HEK293 (cell line): ENCODE measurements at regions not wholly inside any gene's neighbourhood (a gene's known extent, or its start where the extent isn't known, plus 50 kb on each side); places are given as distances from the start of the nearest gene placed in this dataset.

Experiments used
- CTCF ChIP-seq: fragments of 450-650 bp; formaldehyde crosslinking; IDR thresholded peaks from 2 replicates; pipeline ENCODE4 v1.5.1; 2016; ENCODE audit warnings: missing biosample characterization, missing genetic modification characterization
- INSM2 ChIP-seq: fragments of 450-650 bp; formaldehyde crosslinking; IDR thresholded peaks from 2 replicates; pipeline ENCODE4 v1.5.1; 2016; ENCODE audit warnings: missing biosample characterization, missing genetic modification characterization
- REST ChIP-seq: fragments of 450-650 bp; formaldehyde crosslinking; IDR thresholded peaks from 2 replicates; pipeline ENCODE4 v1.5.1; 2016; ENCODE audit warnings: missing biosample characterization, missing genetic modification characterization
- YY1 ChIP-seq: fragments of 450-650 bp; formaldehyde crosslinking; IDR thresholded peaks from 2 replicates; pipeline ENCODE4 v1.5.1; 2018; ENCODE audit warnings: missing biosample characterization, missing genetic modification characterization
- YY2 ChIP-seq: fragments of 450-650 bp; formaldehyde crosslinking; IDR thresholded peaks from 2 replicates; pipeline ENCODE4 v1.5.1; 2016; ENCODE audit warnings: missing biosample characterization, missing genetic modification characterization
- ZBTB1 ChIP-seq: fragments of 450-650 bp; formaldehyde crosslinking; IDR thresholded peaks from 2 replicates; pipeline ENCODE4 v1.5.1; 2016; ENCODE audit warnings: missing biosample characterization, missing genetic modification characterization
- ZBTB10 ChIP-seq: fragments of 450-650 bp; formaldehyde crosslinking; IDR thresholded peaks from 2 replicates; pipeline ENCODE4 v1.5.1; 2016; ENCODE audit warnings: missing biosample characterization, missing genetic modification characterization
- ZBTB7A ChIP-seq: fragments of 450-650 bp; formaldehyde crosslinking; IDR thresholded peaks from 2 replicates; pipeline ENCODE4 v1.5.1; 2016; ENCODE audit warnings: low read depth, missing biosample characterization, missing genetic modification characterization
- ZNF121 ChIP-seq: fragments of 450-650 bp; formaldehyde crosslinking; IDR thresholded peaks from 2 replicates; pipeline ENCODE4 v1.5.1; 2016; ENCODE audit warnings: missing biosample characterization, missing genetic modification characterization
- ZNF2 ChIP-seq: fragments of 450-650 bp; formaldehyde crosslinking; IDR thresholded peaks from 2 replicates; pipeline ENCODE4 v1.5.1; 2016; ENCODE audit warnings: missing biosample characterization, missing genetic modification characterization
- ZNF350 ChIP-seq: fragments of 450-650 bp; formaldehyde crosslinking; IDR thresholded peaks from 2 replicates; pipeline ENCODE4 v1.5.0; 2017; ENCODE audit warnings: missing biosample characterization, mild to moderate bottlenecking, missing genetic modification characterization
- ZNF626 ChIP-seq: fragments of 450-650 bp; sonication (Bioruptor Pico); formaldehyde crosslinking; IDR thresholded peaks from 2 replicates; pipeline ENCODE4 v1.5.1; 2018; ENCODE audit warnings: missing biosample characterization, missing genetic modification characterization, inconsistent platforms
- ZNF777 ChIP-seq: fragments of 450-650 bp; formaldehyde crosslinking; IDR thresholded peaks from 2 replicates; pipeline ENCODE4 v1.5.1; 2017; ENCODE audit warnings: missing biosample characterization, missing genetic modification characterization, borderline replicate concordance
- ZSCAN5A ChIP-seq: fragments of 450-650 bp; formaldehyde crosslinking; IDR thresholded peaks from 2 replicates; pipeline ENCODE4 v1.5.1; 2016; ENCODE audit warnings: missing biosample characterization, missing genetic modification characterization

- TF ChIP-seq YY2 (tag by site-specific recombination) (no peak), ZNF626 (tag by site-specific recombination) (no peak), INSM2 (no peak), ZSCAN5A (no peak), ZBTB10 (tag by site-specific recombination) (no peak), YY1 (tag by site-specific recombination) (no peak), CTCF (tag by site-specific recombination) (no peak), ZNF350 (no peak), ZBTB7A (tag by site-specific recombination) (no peak), REST (tag by site-specific recombination) (no peak), ZBTB1 (tag by site-specific recombination) (no peak), ZNF121 (tag by site-specific recombination) (no peak), ZNF2 (tag by site-specific recombination) (no peak), ZNF777 (no peak)
Measured at GRCh38 chr12:11555743-11556625, 93.5 kb upstream of the ETV6 start.
